AG10803 (cell line): ENCODE measurements at regions not wholly inside any gene's neighbourhood (a gene's known extent, or its start where the extent isn't known, plus 50 kb on each side); places are given as distances from the start of the nearest gene placed in this dataset.

Experiments used
- DNase-seq: peaks from one replicate; pipeline ENCODE4 v3.0.0; 2010; ENCODE audit warnings: low read depth
- H3K4me3 ChIP-seq: 2 replicates; pipeline ENCODE4 v1.5.1; 2011; ENCODE audit warnings: mild to moderate bottlenecking, low read length, control low read depth
- CTCF ChIP-seq: conservative IDR thresholded peaks from 2 replicates; pipeline ENCODE4 v1.5.1; 2011; ENCODE audit warnings: mild to moderate bottlenecking, low read length, control low read depth, inconsistent platforms

- peak; percentile 93 for DNase-seq
- H3K4me3 ChIP-seq = no peak overlapping the region
- no peak for TF ChIP-seq CTCF
Measured at GRCh38 chr9:71353720-71354119, 232.3 kb upstream of the TRPM3 start.

- TF ChIP-seq CTCF = no peak
- no peak overlapping the region for H3K4me3 ChIP-seq
- no peak for DNase-seq
Measured at GRCh38 chr9:71352837-71353236, 231.4 kb upstream of the TRPM3 start.

- no peak overlapping the region for H3K4me3 ChIP-seq
- TF ChIP-seq CTCF = no peak
- peak; percentile 82 for DNase-seq
Measured at GRCh38 chr9:71349218-71349617, 227.8 kb upstream of the TRPM3 start.

GRCh38 chr9:71333321-71333720 is 211.9 kb upstream of the TRPM3 start:
- DNase-seq = no peak
- TF ChIP-seq CTCF = no peak
- no peak overlapping the region for H3K4me3 ChIP-seq

- no peak for DNase-seq
- TF ChIP-seq CTCF = no peak
- H3K4me3 ChIP-seq = no peak overlapping the region
Measured at GRCh38 chr9:71331603-71332002, 210.2 kb upstream of the TRPM3 start.

- DNase-seq = no peak
- H3K4me3 ChIP-seq = no peak overlapping the region
- no peak for TF ChIP-seq CTCF
Measured at GRCh38 chr9:71329873-71330272, 208.5 kb upstream of the TRPM3 start.

GRCh38 chr9:71326360-71326759 is 204.9 kb upstream of the TRPM3 start:
- no peak for TF ChIP-seq CTCF
- DNase-seq = no peak
- H3K4me3 ChIP-seq = no peak overlapping the region
